ENCODE measurements at regions not wholly inside any gene's neighbourhood (a gene's known extent, or its start where the extent isn't known, plus 50 kb on each side); places are given as distances from the start of the nearest gene placed in this dataset.

GRCh38 chr14:49105512-49105911 lies 480.7 kb downstream of the RPS29 start:
- TF ChIP-seq, protein P1, sequence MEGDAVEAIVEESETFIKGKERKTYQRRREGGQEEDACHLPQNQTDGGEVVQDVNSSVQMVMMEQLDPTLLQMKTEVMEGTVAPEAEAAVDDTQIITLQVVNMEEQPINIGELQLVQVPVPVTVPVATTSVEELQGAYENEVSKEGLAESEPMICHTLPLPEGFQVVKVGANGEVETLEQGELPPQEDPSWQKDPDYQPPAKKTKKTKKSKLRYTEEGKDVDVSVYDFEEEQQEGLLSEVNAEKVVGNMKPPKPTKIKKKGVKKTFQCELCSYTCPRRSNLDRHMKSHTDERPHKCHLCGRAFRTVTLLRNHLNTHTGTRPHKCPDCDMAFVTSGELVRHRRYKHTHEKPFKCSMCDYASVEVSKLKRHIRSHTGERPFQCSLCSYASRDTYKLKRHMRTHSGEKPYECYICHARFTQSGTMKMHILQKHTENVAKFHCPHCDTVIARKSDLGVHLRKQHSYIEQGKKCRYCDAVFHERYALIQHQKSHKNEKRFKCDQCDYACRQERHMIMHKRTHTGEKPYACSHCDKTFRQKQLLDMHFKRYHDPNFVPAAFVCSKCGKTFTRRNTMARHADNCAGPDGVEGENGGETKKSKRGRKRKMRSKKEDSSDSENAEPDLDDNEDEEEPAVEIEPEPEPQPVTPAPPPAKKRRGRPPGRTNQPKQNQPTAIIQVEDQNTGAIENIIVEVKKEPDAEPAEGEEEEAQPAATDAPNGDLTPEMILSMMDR (IDR thresholded peaks at IDR 0.05 in 2 of 3, conservative IDR thresholded peaks at IDR 0.05 in 1 of 3; ENCODE audit: borderline replicate concordance in 1 of 3, insufficient read depth in 1 of 3, low read depth in 2 of 3, low read length in 2 of 3), result no peak
- TF ChIP-seq, protein P2, sequence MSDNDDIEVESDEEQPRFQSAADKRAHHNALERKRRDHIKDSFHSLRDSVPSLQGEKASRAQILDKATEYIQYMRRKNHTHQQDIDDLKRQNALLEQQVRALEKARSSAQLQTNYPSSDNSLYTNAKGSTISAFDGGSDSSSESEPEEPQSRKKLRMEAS (IDR thresholded peaks at IDR 0.05), result no peak
- TF ChIP-seq ZFX (IDR thresholded peaks at IDR 0.05), result no peak
- no peak for TF ChIP-seq POLR2AphosphoS5 (IDR thresholded peaks at IDR 0.05; ENCODE audit: low read depth, low read length)
- TF ChIP-seq CEBPB (IDR thresholded peaks at IDR 0.05; ENCODE audit: low read depth), result no peak
- no peak for TF ChIP-seq EZH2 (IDR thresholded peaks at IDR 0.05)
- TF ChIP-seq, protein P3, sequence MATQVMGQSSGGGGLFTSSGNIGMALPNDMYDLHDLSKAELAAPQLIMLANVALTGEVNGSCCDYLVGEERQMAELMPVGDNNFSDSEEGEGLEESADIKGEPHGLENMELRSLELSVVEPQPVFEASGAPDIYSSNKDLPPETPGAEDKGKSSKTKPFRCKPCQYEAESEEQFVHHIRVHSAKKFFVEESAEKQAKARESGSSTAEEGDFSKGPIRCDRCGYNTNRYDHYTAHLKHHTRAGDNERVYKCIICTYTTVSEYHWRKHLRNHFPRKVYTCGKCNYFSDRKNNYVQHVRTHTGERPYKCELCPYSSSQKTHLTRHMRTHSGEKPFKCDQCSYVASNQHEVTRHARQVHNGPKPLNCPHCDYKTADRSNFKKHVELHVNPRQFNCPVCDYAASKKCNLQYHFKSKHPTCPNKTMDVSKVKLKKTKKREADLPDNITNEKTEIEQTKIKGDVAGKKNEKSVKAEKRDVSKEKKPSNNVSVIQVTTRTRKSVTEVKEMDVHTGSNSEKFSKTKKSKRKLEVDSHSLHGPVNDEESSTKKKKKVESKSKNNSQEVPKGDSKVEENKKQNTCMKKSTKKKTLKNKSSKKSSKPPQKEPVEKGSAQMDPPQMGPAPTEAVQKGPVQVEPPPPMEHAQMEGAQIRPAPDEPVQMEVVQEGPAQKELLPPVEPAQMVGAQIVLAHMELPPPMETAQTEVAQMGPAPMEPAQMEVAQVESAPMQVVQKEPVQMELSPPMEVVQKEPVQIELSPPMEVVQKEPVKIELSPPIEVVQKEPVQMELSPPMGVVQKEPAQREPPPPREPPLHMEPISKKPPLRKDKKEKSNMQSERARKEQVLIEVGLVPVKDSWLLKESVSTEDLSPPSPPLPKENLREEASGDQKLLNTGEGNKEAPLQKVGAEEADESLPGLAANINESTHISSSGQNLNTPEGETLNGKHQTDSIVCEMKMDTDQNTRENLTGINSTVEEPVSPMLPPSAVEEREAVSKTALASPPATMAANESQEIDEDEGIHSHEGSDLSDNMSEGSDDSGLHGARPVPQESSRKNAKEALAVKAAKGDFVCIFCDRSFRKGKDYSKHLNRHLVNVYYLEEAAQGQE (IDR thresholded peaks at IDR 0.05; ENCODE audit: low read depth), result no peak
- TF ChIP-seq ZBTB33 (IDR thresholded peaks at IDR 0.05; ENCODE audit: extremely low read depth, insufficient replicate concordance, low read length), result no peak
- TF ChIP-seq POLR2A (IDR thresholded peaks at IDR 0.05; ENCODE audit: borderline replicate concordance, extremely low read depth, insufficient read depth, insufficient read length), result no peak
- no peak for TF ChIP-seq EZH2phosphoT487 (IDR thresholded peaks at IDR 0.05; ENCODE audit: borderline replicate concordance)
- no peak for TF ChIP-seq EGR1 (IDR thresholded peaks at IDR 0.05; ENCODE audit: low read depth)
- TF ChIP-seq, protein P4, sequence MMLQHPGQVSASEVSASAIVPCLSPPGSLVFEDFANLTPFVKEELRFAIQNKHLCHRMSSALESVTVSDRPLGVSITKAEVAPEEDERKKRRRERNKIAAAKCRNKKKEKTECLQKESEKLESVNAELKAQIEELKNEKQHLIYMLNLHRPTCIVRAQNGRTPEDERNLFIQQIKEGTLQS (IDR thresholded peaks at IDR 0.05), result no peak
